ENCODE measurements at regions not wholly inside any gene's neighbourhood (a gene's known extent, or its start where the extent isn't known, plus 50 kb on each side); places are given as distances from the start of the nearest gene placed in this dataset.

DNA sequence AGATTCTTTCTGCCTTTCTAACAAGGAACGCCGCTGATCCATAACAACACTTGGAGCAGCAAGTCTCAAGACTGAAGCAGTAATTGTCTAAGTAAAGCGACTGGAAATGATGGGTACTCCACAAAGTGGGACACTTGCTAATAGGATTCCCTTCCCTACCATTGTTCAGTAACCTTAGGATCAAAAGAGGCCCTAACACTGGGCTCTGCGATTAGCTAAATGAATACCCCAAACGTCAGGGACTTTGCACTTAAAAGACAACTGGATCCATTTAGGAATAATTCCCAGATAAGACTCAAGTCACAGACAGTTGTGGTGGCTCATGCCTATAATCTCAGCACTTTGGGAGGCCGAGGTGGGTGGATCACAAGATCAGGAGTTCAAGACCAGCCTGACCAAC lies 221.9 kb upstream of the FGGY start:
- Histone ChIP-seq H4K20me1 (ENCODE audit: insufficient read depth, low read length) (no peaks in the 10 kb centered on the region), H3K9me3 (ENCODE audit: insufficient read depth, low read depth, low read length) (no peaks in the 10 kb centered on the region), H3K9ac (ENCODE audit: low read length) (no peak overlapping the region), H3K27me3 (ENCODE audit: insufficient read depth, low read length) (no peaks in the 10 kb centered on the region), H3K4me1 (ENCODE audit: insufficient read depth, low read length) (peaks cover 12% of the 10 kb centered on the region), H3K27ac (ENCODE audit: low read depth, low read length) (no peak overlapping the region), H3K4me3 (ENCODE audit: insufficient read depth, low read depth, low read length) (no peak overlapping the region), H3K79me2 (ENCODE audit: insufficient read depth, low read length) (no peaks in the 10 kb centered on the region), H2AFZ (ENCODE audit: low read depth, low read length) (no peak overlapping the region), H3K4me2 (ENCODE audit: low read length) (no peak overlapping the region), H3K36me3 (ENCODE audit: insufficient read depth, low read length) (no peaks in the 10 kb centered on the region)
- FAIRE-seq (no peak), DNase-seq (ENCODE audit: low read depth) (no peak)
- TF ChIP-seq, protein P1, sequence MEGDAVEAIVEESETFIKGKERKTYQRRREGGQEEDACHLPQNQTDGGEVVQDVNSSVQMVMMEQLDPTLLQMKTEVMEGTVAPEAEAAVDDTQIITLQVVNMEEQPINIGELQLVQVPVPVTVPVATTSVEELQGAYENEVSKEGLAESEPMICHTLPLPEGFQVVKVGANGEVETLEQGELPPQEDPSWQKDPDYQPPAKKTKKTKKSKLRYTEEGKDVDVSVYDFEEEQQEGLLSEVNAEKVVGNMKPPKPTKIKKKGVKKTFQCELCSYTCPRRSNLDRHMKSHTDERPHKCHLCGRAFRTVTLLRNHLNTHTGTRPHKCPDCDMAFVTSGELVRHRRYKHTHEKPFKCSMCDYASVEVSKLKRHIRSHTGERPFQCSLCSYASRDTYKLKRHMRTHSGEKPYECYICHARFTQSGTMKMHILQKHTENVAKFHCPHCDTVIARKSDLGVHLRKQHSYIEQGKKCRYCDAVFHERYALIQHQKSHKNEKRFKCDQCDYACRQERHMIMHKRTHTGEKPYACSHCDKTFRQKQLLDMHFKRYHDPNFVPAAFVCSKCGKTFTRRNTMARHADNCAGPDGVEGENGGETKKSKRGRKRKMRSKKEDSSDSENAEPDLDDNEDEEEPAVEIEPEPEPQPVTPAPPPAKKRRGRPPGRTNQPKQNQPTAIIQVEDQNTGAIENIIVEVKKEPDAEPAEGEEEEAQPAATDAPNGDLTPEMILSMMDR (IDR thresholded peaks at IDR 0.05; ENCODE audit: insufficient read depth, low read depth, low read length): no peak
- TF ChIP-seq EZH2 (IDR thresholded peaks at IDR 0.05; ENCODE audit: insufficient read depth, low read length): no peak
- Mint-ChIP-seq H3K36me3 (ENCODE audit: low read depth, unreplicated experiment) (no peaks in the 10 kb centered on the region), H3K4me3 (ENCODE audit: unreplicated experiment) (no peak overlapping the region), H3K27me3 (ENCODE audit: low read depth, unreplicated experiment) (peaks cover 4% of the 10 kb centered on the region), H3K4me1 (ENCODE audit: low read depth, unreplicated experiment) (peaks cover 32% of the 10 kb centered on the region), H3K27ac (ENCODE audit: unreplicated experiment) (no peak overlapping the region), H3K9me3 (ENCODE audit: unreplicated experiment) (no peaks in the 10 kb centered on the region)

DNA sequence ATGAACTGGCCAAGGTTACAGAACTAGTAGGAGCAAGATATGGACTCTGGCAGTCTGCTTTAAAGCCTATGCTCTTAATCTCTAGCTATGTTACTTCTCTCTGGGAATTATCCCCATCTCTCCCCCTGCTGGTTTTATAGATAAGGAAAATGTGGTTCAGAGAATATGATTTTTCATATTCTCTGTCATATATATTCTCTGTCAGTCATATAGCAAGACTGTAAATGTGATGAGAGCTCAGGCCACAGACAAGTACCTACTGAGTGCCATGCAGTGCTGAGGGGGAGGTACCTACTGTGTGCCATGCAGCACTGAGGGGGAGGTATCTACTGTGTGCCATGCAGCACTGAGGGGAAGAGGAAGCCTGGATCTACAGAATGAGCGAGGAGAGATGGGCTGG lies 220.3 kb upstream of the FGGY start:
- TF ChIP-seq, protein P1 (IDR thresholded peaks at IDR 0.05; ENCODE audit: insufficient read depth, low read depth, low read length): peak; percentile 11
- TF ChIP-seq EZH2 (IDR thresholded peaks at IDR 0.05; ENCODE audit: insufficient read depth, low read length): no peak
- Mint-ChIP-seq H3K27me3 (ENCODE audit: low read depth, unreplicated experiment) (peaks cover 4% of the 10 kb centered on the region), H3K9me3 (ENCODE audit: unreplicated experiment) (no peaks in the 10 kb centered on the region), H3K4me3 (ENCODE audit: unreplicated experiment) (no peak overlapping the region), H3K36me3 (ENCODE audit: low read depth, unreplicated experiment) (no peaks in the 10 kb centered on the region), H3K4me1 (ENCODE audit: low read depth, unreplicated experiment) (peaks cover 30% of the 10 kb centered on the region), H3K27ac (ENCODE audit: unreplicated experiment) (no peak overlapping the region)
- FAIRE-seq (no peak), DNase-seq (ENCODE audit: low read depth) (no peak)
- Histone ChIP-seq H4K20me1 (ENCODE audit: insufficient read depth, low read length) (no peaks in the 10 kb centered on the region), H3K4me1 (ENCODE audit: insufficient read depth, low read length) (peaks cover 13% of the 10 kb centered on the region), H3K79me2 (ENCODE audit: insufficient read depth, low read length) (no peaks in the 10 kb centered on the region), H3K27ac (ENCODE audit: low read depth, low read length) (no peak overlapping the region), H3K9ac (ENCODE audit: low read length) (no peak overlapping the region), H2AFZ (ENCODE audit: low read depth, low read length) (no peak overlapping the region), H3K36me3 (ENCODE audit: insufficient read depth, low read length) (no peaks in the 10 kb centered on the region), H3K9me3 (ENCODE audit: insufficient read depth, low read depth, low read length) (no peaks in the 10 kb centered on the region), H3K4me2 (ENCODE audit: low read length) (no peak overlapping the region), H3K27me3 (ENCODE audit: insufficient read depth, low read length) (no peaks in the 10 kb centered on the region), H3K4me3 (ENCODE audit: insufficient read depth, low read depth, low read length) (no peak overlapping the region)

DNA sequence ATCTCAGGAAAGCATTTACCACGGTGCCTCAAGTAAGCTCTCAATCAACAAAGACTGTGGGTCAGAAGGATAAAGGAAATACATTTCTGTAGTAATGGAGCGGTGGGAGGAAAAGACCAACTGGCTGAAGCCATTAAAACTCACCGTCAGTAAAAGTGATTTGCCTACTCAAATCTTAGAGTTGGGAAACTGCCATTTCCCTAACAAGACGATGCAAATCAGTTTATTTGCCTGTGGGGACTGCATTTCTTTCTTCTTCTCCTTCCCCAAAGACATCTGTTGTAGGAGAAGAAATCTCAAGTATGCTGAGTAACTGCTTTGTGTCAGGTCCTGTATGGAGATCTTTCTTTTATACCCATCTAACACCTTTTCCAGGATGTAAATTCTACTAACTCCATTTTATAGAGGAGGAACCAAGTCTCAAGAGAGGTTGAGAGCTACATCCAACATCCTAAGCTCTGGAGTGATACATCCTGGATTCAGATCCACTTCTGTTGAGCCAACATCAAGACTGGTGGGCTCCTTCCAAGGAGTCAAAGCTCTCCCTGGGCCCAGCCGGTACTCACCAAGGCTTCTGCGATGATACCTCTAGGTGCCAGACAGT lies 219.3 kb upstream of the FGGY start:
- Histone ChIP-seq H4K20me1 (ENCODE audit: insufficient read depth, low read length) (no peaks in the 10 kb centered on the region), H3K79me2 (ENCODE audit: insufficient read depth, low read length) (no peaks in the 10 kb centered on the region), H3K4me1 (ENCODE audit: insufficient read depth, low read length) (peaks cover 13% of the 10 kb centered on the region), H2AFZ (ENCODE audit: low read depth, low read length) (no peak overlapping the region), H3K4me2 (ENCODE audit: low read length) (no peak overlapping the region), H3K27me3 (ENCODE audit: insufficient read depth, low read length) (no peaks in the 10 kb centered on the region), H3K9ac (ENCODE audit: low read length) (no peak overlapping the region), H3K9me3 (ENCODE audit: insufficient read depth, low read depth, low read length) (no peaks in the 10 kb centered on the region), H3K4me3 (ENCODE audit: insufficient read depth, low read depth, low read length) (no peak overlapping the region), H3K27ac (ENCODE audit: low read depth, low read length) (no peak overlapping the region), H3K36me3 (ENCODE audit: insufficient read depth, low read length) (no peaks in the 10 kb centered on the region)
- Mint-ChIP-seq H3K9me3 (ENCODE audit: unreplicated experiment) (no peaks in the 10 kb centered on the region), H3K4me3 (ENCODE audit: unreplicated experiment) (no peak overlapping the region), H3K27me3 (ENCODE audit: low read depth, unreplicated experiment) (peaks cover 4% of the 10 kb centered on the region), H3K27ac (ENCODE audit: unreplicated experiment) (no peak overlapping the region), H3K36me3 (ENCODE audit: low read depth, unreplicated experiment) (no peaks in the 10 kb centered on the region), H3K4me1 (ENCODE audit: low read depth, unreplicated experiment) (peaks cover 29% of the 10 kb centered on the region)
- FAIRE-seq (no peak), DNase-seq (ENCODE audit: low read depth) (no peak)
- TF ChIP-seq, protein P1 (IDR thresholded peaks at IDR 0.05; ENCODE audit: insufficient read depth, low read depth, low read length): no peak
- TF ChIP-seq EZH2 (IDR thresholded peaks at IDR 0.05; ENCODE audit: insufficient read depth, low read length): no peak

Data from astrocyte (in vitro differentiated cells and primary cell).